Breast epithelium (tissue), 4 donors: ENCODE measurements at regions not wholly inside any gene's neighbourhood (a gene's known extent, or its start where the extent isn't known, plus 50 kb on each side); places are given as distances from the start of the nearest gene placed in this dataset.

ENCODE experiments used
- DNase-seq, 2 donors: peaks; one replicate each; pipeline ENCODE4 v3.0.0-alpha.2; 2019; ENCODE audit warnings: low spot score in 2 of 2
- H3K27ac ChIP-seq, 2 donors: fragments of 200-600 bp; sonication (generic) in 1 of 2; one replicate each; pipeline ENCODE4 v1.5.1; 2016 to 2019; ENCODE audit warnings: mild to moderate bottlenecking in 1 of 2
- H3K27me3 ChIP-seq, 2 donors: fragments of 200-600 bp; sonication (generic) in 1 of 2; one replicate each; pipeline versions ENCODE4 v1.5.1 to v1.6.0; 2017 to 2019; ENCODE audit warnings: control low read depth in 1 of 2, mild to moderate bottlenecking in 1 of 2
- H3K36me3 ChIP-seq: fragments of 200-600 bp; one replicate; pipeline ENCODE4 v1.5.1; 2019
- H3K4me1 ChIP-seq, 2 donors: fragments of 200-600 bp; sonication (generic); one replicate each; pipeline ENCODE4 v1.5.1; 2016 to 2019; ENCODE audit warnings: control low read depth in 1 of 2
- H3K4me3 ChIP-seq, 3 donors: fragments of 200-600 bp; sonication (generic); 1 replicate in 2 of 3; 2 replicates in 1 of 3; pipeline ENCODE4 v1.5.1; 2016 to 2019; ENCODE audit warnings: mild to moderate bottlenecking in 3 of 3, moderate library complexity in 2 of 3
- H3K9me3 ChIP-seq, 2 donors: fragments of 200-600 bp; sonication (generic) in 1 of 2; one replicate each; pipeline ENCODE4 v1.5.1; 2016 to 2019; ENCODE audit warnings: control low read depth in 1 of 2
- CTCF ChIP-seq, 3 donors: fragments of 450-650 bp; IDR thresholded peaks; one replicate each; pipeline ENCODE4 v1.5.1; 2016 to 2017; ENCODE audit warnings: antibody characterized with exemption in 3 of 3, mild to moderate bottlenecking in 3 of 3, moderate library complexity in 3 of 3
- POLR2A ChIP-seq: fragments of 450-650 bp; IDR thresholded peaks from one replicate; pipeline ENCODE4 v1.6.1; 2016; ENCODE audit warnings: antibody characterized with exemption, mild to moderate bottlenecking, moderate library complexity
- POLR2AphosphoS5 ChIP-seq, 3 donors: sonication (generic); formaldehyde crosslinking; IDR thresholded peaks; one replicate each; pipeline ENCODE4 v1.6.1; 2017; ENCODE audit warnings: antibody characterized with exemption in 3 of 3
- intact Hi-C: fragments of 100-400 bp; cut with DNase I; formaldehyde crosslinking; loops from one replicate; pipeline ENCODE4 v1.15.1; 2023; ENCODE audit warnings: low total_unique reads

- Histone ChIP-seq H3K27me3 (no peaks in the 10 kb centered on the region), H3K36me3 (no peaks in the 10 kb centered on the region), H3K9me3 (no peaks in the 10 kb centered on the region), H3K4me1 (no peaks in the 10 kb centered on the region), H3K27ac (no peak overlapping the region), H3K4me3 (no peak overlapping the region)
- no peak for DNase-seq
- intact Hi-C loops: no loop called here
- TF ChIP-seq POLR2A (no peak), CTCF (IDR thresholded peaks at IDR 0.05) (no peak), POLR2AphosphoS5 (IDR thresholded peaks at IDR 0.05) (no peak)
Observed at GRCh38 chr13:73274147-73274546, 215.3 kb downstream of the KLF5 start.

- no peaks in the 10 kb centered on the region for H3K4me1 ChIP-seq
- no peak for TF ChIP-seq POLR2A
- TF ChIP-seq CTCF (IDR thresholded peaks at IDR 0.05): no peak
- intact Hi-C loops: no loop called here
- no peaks in the 10 kb centered on the region for H3K36me3 ChIP-seq
- no peaks in the 10 kb centered on the region for H3K27me3 ChIP-seq
- no peak overlapping the region for H3K27ac ChIP-seq
- DNase-seq: no peak
- no peak overlapping the region for H3K4me3 ChIP-seq
- H3K9me3 ChIP-seq: no peaks in the 10 kb centered on the region
Observed at GRCh38 chr13:73273745-73274144, 214.9 kb downstream of the KLF5 start.

- no peak for DNase-seq
- H3K27me3 ChIP-seq: no peaks in the 10 kb centered on the region
- H3K9me3 ChIP-seq: no peaks in the 10 kb centered on the region
- TF ChIP-seq POLR2AphosphoS5 (IDR thresholded peaks at IDR 0.05) (no peak), CTCF (IDR thresholded peaks at IDR 0.05) (no peak), POLR2A (no peak)
- H3K4me3 ChIP-seq: no peak overlapping the region
- no peaks in the 10 kb centered on the region for H3K36me3 ChIP-seq
- intact Hi-C loops: no loop called here
- no peak overlapping the region for H3K27ac ChIP-seq
- H3K4me1 ChIP-seq: no peaks in the 10 kb centered on the region
Observed at GRCh38 chr13:73273276-73273675, 214.5 kb downstream of the KLF5 start.

GRCh38 chr13:73272831-73273230, 214.0 kb downstream of the KLF5 start:
- Histone ChIP-seq H3K27me3 (no peaks in the 10 kb centered on the region), H3K9me3 (no peaks in the 10 kb centered on the region), H3K36me3 (no peaks in the 10 kb centered on the region), H3K4me3 (no peak overlapping the region), H3K4me1 (no peaks in the 10 kb centered on the region), H3K27ac (no peak overlapping the region)
- DNase-seq: no peak
- intact Hi-C loops: no loop called here
- no peak for TF ChIP-seq CTCF (IDR thresholded peaks at IDR 0.05)
- no peak for TF ChIP-seq POLR2AphosphoS5 (IDR thresholded peaks at IDR 0.05)
- TF ChIP-seq POLR2A: no peak

- Histone ChIP-seq H3K4me3 (no peak overlapping the region), H3K27ac (no peak overlapping the region), H3K36me3 (no peaks in the 10 kb centered on the region), H3K4me1 (no peaks in the 10 kb centered on the region), H3K27me3 (no peaks in the 10 kb centered on the region), H3K9me3 (no peaks in the 10 kb centered on the region)
- intact Hi-C loops: no loop called here
- DNase-seq: no peak
- no peak for TF ChIP-seq POLR2AphosphoS5 (IDR thresholded peaks at IDR 0.05)
- no peak for TF ChIP-seq POLR2A
- no peak for TF ChIP-seq CTCF (IDR thresholded peaks at IDR 0.05)
Observed at GRCh38 chr13:73268306-73268705, 209.5 kb downstream of the KLF5 start.
